ENCODE measurements at regions not wholly inside any gene's neighbourhood (a gene's known extent, or its start where the extent isn't known, plus 50 kb on each side); places are given as distances from the start of the nearest gene placed in this dataset.

DNA sequence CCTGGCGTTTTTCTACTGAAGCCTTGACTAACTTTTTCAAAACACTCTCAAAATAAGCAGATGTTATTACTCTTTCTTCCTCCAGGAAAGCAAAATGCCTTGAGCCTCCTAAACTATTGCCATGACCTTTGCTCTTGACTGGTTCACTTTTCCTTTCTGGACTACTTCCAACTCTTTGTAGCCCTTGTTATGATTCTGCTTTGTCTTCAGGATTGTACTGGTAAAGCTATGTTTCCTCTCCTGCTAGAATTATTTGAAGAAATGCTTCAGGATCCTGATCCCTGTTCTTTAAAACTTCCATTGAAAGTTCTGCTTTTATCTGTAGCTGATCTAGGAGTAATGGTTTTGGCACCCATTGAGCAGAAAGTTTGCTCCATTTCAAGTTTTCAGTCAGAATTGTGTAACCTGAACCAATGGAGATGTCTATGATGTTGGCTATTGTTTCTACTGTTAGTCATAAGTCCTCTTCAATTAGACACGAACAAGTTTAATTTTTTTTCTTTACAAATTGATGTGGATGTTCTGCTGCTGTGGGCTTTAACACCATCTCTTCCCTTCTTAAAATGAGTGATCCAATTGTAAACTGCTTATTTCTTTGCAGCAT, 1356.4 kb downstream of the EFNA5 start:
- TF ChIP-seq EZH2 (IDR thresholded peaks at IDR 0.05) (no peak), POLR2AphosphoS5 (IDR thresholded peaks at IDR 0.05; ENCODE audit: borderline replicate concordance, low read depth, low read length) (no peak), FOXP2 (optimal IDR thresholded peaks at IDR 0.05; ENCODE audit: control extremely low read depth, extremely low read length, insufficient read depth) (no peak)

Measured in SK-N-MC (cell line).